ENCODE measurements at regions not wholly inside any gene's neighbourhood (a gene's known extent, or its start where the extent isn't known, plus 50 kb on each side); places are given as distances from the start of the nearest gene placed in this dataset.

- ATAC-seq = no peak
These were observed 230.1 kb upstream of the PRPS1L1 start for GRCh38 chr7:18257711-18258110.

- no peak for ATAC-seq
These were observed 233.5 kb upstream of the HDAC9 start for GRCh38 chr7:18262058-18262457.

GRCh38 chr7:18265611-18266281, 229.8 kb upstream of the HDAC9 start:
- no peak for ATAC-seq

DNA sequence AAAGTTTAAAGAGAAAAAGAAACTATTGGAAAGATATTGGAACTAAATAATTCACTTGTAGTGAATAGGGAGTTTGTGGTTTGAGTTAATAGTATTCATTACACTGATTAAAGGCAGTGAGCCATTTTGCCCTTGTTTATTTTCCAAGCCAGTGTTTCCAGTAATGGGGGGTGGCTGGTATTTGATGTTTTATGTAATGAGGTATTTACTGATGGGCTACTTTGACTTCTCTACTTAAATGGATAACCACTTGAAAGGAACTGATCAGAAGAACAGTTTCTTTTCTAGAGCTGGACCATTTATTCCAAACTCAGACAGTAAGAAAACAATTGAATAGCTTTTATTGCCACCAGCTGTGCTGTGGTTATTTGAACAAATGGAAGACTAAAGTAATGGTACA, 227.0 kb upstream of the HDAC9 start:
- ATAC-seq = no peak

- no peak for ATAC-seq
These were observed 219.2 kb upstream of the HDAC9 start for GRCh38 chr7:18276380-18276779.

DNA sequence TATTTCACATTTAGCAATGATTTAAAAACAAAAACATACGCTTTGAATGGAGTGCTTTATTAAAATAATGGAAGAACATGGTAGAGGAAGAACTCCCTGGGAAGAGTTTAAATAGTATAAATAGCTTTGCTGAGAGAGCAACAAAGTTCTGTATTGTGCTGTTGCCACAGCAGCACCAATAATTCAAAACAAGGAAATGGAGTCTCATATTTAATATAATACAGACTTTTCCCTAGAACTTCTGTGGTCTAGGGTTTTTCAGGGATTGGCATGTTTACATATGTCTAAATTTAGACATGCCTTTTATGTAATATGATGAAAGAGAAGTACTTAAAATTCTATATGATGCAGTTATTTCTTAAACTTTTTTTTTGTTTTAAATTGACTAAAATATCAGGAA, 217.2 kb upstream of the HDAC9 start:
- no peak for ATAC-seq

GRCh38 chr7:18283045-18283444, 212.5 kb upstream of the HDAC9 start:
- no peak for ATAC-seq

- no peak for ATAC-seq
These were observed 208.1 kb upstream of the HDAC9 start for GRCh38 chr7:18287482-18287881.

GRCh38 chr7:18288322-18289037, 207.1 kb upstream of the HDAC9 start:
- ATAC-seq = no peak

- ATAC-seq = no peak
These were observed 205.8 kb upstream of the HDAC9 start for GRCh38 chr7:18289788-18290187.

GRCh38 chr7:18290223-18290622, 205.3 kb upstream of the HDAC9 start:
- no peak for ATAC-seq

- ATAC-seq = no peak
These were observed 204.7 kb upstream of the HDAC9 start for GRCh38 chr7:18290865-18291264.

DNA sequence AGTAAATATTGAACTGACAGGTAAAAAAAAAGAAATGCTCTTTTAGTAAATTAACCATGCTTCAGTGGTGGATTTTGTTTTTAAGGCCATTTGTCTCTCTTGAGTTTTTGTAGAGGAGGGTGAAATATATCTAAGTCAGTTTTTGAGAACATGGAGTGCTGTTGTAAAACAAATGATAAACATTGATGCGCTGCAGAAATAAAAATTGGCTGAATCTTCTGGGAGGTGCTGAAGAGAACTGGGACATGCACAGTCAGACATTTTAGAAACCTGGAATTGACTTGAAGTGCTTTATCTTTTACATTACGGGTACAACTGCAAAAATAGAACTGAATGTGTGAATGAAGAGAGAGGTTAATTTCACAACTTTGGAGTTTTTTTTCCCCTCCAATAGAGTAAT, 203.0 kb upstream of the HDAC9 start:
- ATAC-seq = no peak

DNA sequence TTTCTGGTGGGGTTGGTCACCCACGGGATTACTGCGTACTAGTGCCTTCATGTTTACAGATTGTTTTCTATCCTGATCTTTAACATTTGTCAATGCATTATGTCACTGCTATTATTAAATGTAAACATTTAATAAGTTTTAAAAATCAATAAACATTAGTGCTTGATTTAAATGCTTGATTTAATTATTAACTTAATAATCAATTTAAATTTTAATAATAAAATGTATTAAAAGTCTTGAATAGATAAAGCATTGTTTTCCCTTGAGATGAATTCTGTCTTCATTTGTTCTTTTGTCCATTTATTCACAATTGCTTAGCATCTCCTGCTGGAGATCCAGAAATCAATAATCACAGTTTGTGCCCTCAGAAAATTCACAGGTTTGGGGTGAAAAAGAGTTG, 201.8 kb upstream of the HDAC9 start:
- no peak for ATAC-seq

GRCh38 chr7:18294411-18294810, 201.1 kb upstream of the HDAC9 start:
- ATAC-seq = no peak

DNA sequence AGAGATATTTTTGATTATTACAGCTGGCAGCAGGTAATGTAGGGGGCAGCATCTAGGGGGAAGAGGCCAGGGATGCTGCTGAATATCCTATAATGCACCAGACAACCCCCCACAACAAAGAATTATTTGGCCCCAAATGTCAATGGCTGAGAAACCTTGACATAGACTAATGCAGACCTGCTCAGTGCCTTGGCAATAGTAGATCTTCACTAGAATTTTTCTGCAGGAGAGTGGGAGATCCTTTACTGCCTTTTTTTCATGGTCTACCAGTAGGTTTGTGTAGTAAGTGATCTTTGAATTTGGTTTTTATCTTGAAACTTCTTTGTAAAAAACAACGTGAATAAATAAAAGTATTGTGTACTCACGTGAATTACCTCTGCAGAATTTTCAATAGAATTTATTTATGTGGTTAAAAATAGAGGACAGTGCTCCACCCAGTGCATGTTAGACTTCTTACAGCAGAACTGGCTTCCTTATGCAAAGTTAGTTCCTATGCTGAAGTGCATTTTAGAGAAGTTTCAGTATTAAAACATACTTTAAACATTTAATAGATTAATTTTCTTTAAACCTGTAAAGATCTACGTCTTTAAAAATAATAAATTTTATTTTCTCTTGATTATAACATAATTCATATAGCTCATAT, 199.6 kb upstream of the HDAC9 start:
- no peak for ATAC-seq

DNA sequence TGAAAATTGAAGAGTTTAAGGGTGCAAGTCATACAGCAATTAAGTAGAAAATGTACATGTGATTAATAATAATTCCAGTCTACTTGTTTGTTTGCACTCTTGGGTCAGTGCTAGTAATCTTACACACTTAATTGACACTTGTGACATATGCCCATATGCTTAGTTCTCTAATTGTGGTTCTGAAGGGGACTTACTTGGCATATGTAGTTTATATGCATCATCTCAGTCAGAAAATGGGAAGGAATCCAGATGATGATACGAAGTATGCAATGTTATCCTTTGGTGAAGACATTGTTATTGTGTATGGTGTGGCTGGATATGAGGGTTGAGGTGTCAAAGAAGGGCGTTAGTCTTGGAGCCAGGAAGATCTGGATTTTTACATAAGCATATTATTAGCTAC, 193.5 kb upstream of the HDAC9 start:
- ATAC-seq = no peak

- no peak for ATAC-seq
These were observed 189.7 kb upstream of the HDAC9 start for GRCh38 chr7:18305866-18306265.

DNA sequence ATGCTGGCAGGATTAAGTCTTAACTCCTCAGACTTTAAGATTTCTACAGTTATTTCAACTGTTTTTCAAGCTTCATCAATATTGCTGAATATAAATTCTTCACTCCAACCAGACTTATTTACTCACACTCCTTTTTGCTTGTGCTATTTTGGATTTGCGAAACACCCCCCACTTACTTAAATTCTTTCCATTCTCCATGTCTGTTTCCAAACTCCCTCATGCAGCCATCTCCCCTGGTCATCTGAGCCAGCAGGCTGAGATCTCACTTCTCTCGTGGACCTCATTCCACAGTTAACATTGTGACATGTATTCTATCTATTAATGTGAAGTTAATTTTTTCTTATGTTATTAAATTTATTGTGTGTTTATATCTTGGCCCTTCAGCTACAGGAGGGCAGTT, 188.9 kb upstream of the HDAC9 start:
- ATAC-seq = no peak

GRCh38 chr7:18308938-18309337, 186.6 kb upstream of the HDAC9 start:
- no peak for ATAC-seq

DNA sequence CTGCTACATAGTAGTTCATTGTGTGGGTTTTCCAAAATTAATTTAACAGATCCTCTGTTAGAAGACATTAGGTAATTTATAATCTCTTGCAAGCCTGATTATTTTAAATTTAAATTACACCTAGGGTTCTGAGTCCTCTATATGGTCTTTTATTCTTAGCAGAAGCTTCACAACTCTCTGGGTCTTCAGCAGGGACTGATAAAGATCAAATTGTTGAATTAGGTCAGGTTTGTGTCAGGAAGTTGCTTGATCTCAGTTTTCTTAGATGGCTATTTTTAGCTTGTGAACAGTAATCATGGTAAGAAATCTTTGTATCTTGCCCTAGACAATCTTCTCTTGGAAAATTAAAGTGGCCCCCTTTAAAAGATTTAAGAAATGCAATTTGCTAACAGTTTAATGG, 183.1 kb upstream of the HDAC9 start:
- no peak for ATAC-seq

- ATAC-seq = no peak
These were observed 181.6 kb upstream of the HDAC9 start for GRCh38 chr7:18313965-18314364.

GRCh38 chr7:18315241-18315640, 180.3 kb upstream of the HDAC9 start:
- ATAC-seq = no peak

DNA sequence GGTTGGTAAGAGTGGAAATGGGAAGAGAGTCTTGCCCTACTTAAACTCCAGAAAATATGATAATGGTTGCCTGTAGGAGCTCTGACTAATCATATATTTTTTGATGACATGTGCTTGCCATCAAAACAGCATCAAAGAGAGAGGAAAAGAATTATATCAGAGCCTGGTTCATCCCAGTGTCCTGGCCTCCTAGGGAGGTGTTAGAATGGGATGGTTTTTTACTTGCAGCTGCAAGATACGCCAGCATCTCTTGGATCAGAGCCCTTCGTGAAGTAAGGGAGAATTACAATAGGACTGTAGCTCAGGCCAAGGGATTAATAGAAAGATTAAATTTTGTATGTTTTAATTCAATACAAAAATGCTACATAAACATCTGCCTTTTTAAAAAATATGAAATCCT, 177.6 kb upstream of the HDAC9 start:
- ATAC-seq = no peak

Measured in activated CD4-positive, CD25-positive, alpha-beta regulatory T cell treated with anti-CD3 and anti-CD28 coated beads, Interleukin-2, amount 50 U/mL, for 24 hours (primary cell).